ENCODE measurements at regions not wholly inside any gene's neighbourhood (a gene's known extent, or its start where the extent isn't known, plus 50 kb on each side); places are given as distances from the start of the nearest gene placed in this dataset.
"Not testable (repeated sequence)": the region's sequence is repeated elsewhere in the genome, so short reads cannot be mapped to it uniquely, and the experiment has no call there.

GRCh38 chr17:20735796-20736195 is 156.3 kb downstream of the CDRT15L2 start:
- DNase-seq (ENCODE audit: low read depth), result no peak

GRCh38 chr17:20737636-20738035 is 158.1 kb downstream of the CDRT15L2 start:
- not testable (repeated sequence) for DNase-seq (ENCODE audit: low read depth)

- DNase-seq (ENCODE audit: low read depth), result no peak
Measured at GRCh38 chr17:20771104-20771503, 191.6 kb downstream of the CDRT15L2 start.

- no peak for DNase-seq (ENCODE audit: low read depth)
Measured at GRCh38 chr17:20774472-20775135, 195.1 kb downstream of the CDRT15L2 start.

- DNase-seq (ENCODE audit: low read depth), result no peak
Measured at GRCh38 chr17:20775331-20775730, 195.8 kb downstream of the CDRT15L2 start.

- DNase-seq (ENCODE audit: low read depth), result no peak
Measured at GRCh38 chr17:20779521-20779920, 200.0 kb downstream of the CDRT15L2 start.

- DNase-seq (ENCODE audit: low read depth), result no peak
Measured at GRCh38 chr17:20781260-20781659, 201.7 kb downstream of the CDRT15L2 start.

GRCh38 chr17:20781869-20782268 is 202.3 kb downstream of the CDRT15L2 start:
- not testable (repeated sequence) for DNase-seq (ENCODE audit: low read depth)

GRCh38 chr17:20783091-20783490 is 203.6 kb downstream of the CDRT15L2 start:
- no peak for DNase-seq (ENCODE audit: low read depth)

- DNase-seq (ENCODE audit: low read depth), result no peak
Measured at GRCh38 chr17:20784100-20784665, 204.7 kb downstream of the CDRT15L2 start.

GRCh38 chr17:20787281-20787680 is 207.8 kb downstream of the CDRT15L2 start:
- no peak for DNase-seq (ENCODE audit: low read depth)

GRCh38 chr17:20791626-20792025 is 212.1 kb downstream of the CDRT15L2 start:
- no peak for DNase-seq (ENCODE audit: low read depth)

- not testable (repeated sequence) for DNase-seq (ENCODE audit: low read depth)
Measured at GRCh38 chr17:20794532-20794931, 215.0 kb downstream of the CDRT15L2 start.

- no peak for DNase-seq (ENCODE audit: low read depth)
Measured at GRCh38 chr17:20797292-20797691, 217.8 kb downstream of the CDRT15L2 start.

- no peak for DNase-seq (ENCODE audit: low read depth)
Measured at GRCh38 chr17:20800146-20800545, 220.6 kb downstream of the CDRT15L2 start.

- no peak for DNase-seq (ENCODE audit: low read depth)
Measured at GRCh38 chr17:20805751-20806150, 226.2 kb downstream of the CDRT15L2 start.

GRCh38 chr17:20807566-20807965 is 228.0 kb downstream of the CDRT15L2 start:
- DNase-seq (ENCODE audit: low read depth), result not testable (repeated sequence)

GRCh38 chr17:20815410-20815809 is 227.4 kb downstream of the USP22 start:
- not testable (repeated sequence) for DNase-seq (ENCODE audit: low read depth)

GRCh38 chr17:20823905-20824304 is 218.9 kb downstream of the USP22 start:
- no peak for DNase-seq (ENCODE audit: low read depth)

GRCh38 chr17:20825539-20825938 is 217.3 kb downstream of the USP22 start:
- no peak for DNase-seq (ENCODE audit: low read depth)

GRCh38 chr17:20840453-20840852 is 202.4 kb downstream of the USP22 start:
- not testable (repeated sequence) for DNase-seq (ENCODE audit: low read depth)

- not testable (repeated sequence) for DNase-seq (ENCODE audit: low read depth)
Measured at GRCh38 chr17:20840987-20841865, 201.6 kb downstream of the USP22 start.

- DNase-seq (ENCODE audit: low read depth), result not testable (repeated sequence)
Measured at GRCh38 chr17:20842012-20842411, 200.8 kb downstream of the USP22 start.
